Fibroblast of upper back skin (primary cell): ENCODE measurements at regions not wholly inside any gene's neighbourhood (a gene's known extent, or its start where the extent isn't known, plus 50 kb on each side); places are given as distances from the start of the nearest gene placed in this dataset.
"Not testable (repeated sequence)": the region's sequence is repeated elsewhere in the genome, so short reads cannot be mapped to it uniquely, and the experiment has no call there.

Experiments
- DNase-seq: peaks from one replicate; pipeline ENCODE4 v3.0.0-alpha.2; 2013

- no peak for DNase-seq
Measured at GRCh38 chr4:157776930-157777528, 395.8 kb downstream of the GASK1B start.

- DNase-seq: no peak
Measured at GRCh38 chr4:157775971-157776370, 396.9 kb downstream of the GASK1B start.

- DNase-seq: no peak
Measured at GRCh38 chr4:157772907-157773306, 399.9 kb downstream of the GASK1B start.

- no peak for DNase-seq
Measured at GRCh38 chr4:157768419-157768818, 404.4 kb downstream of the GASK1B start.

- no peak for DNase-seq
Measured at GRCh38 chr4:157763490-157763889, 409.3 kb downstream of the GASK1B start.

- DNase-seq: no peak
Measured at GRCh38 chr4:157754410-157754809, 418.4 kb downstream of the GASK1B start.

- no peak for DNase-seq
Measured at GRCh38 chr4:157751631-157752030, 421.2 kb downstream of the GASK1B start.

- no peak for DNase-seq
Measured at GRCh38 chr4:157741642-157742041, 431.2 kb downstream of the GASK1B start.

GRCh38 chr4:157739242-157739641, 433.6 kb downstream of the GASK1B start:
- DNase-seq: no peak

- DNase-seq: no peak
Measured at GRCh38 chr4:157728215-157728614, 444.6 kb downstream of the GASK1B start.

GRCh38 chr4:157727163-157727562, 445.7 kb downstream of the GASK1B start:
- no peak for DNase-seq

- no peak for DNase-seq
Measured at GRCh38 chr4:157722146-157722545, 450.7 kb downstream of the GASK1B start.

- DNase-seq: no peak
Measured at GRCh38 chr4:157713342-157713741, 459.5 kb downstream of the GASK1B start.

- no peak for DNase-seq
Measured at GRCh38 chr4:157706155-157706554, 466.7 kb downstream of the GASK1B start.

GRCh38 chr4:157702831-157703230, 470.0 kb downstream of the GASK1B start:
- no peak for DNase-seq

- no peak for DNase-seq
Measured at GRCh38 chr4:157701695-157701994, 471.2 kb downstream of the GASK1B start.

GRCh38 chr4:157700898-157701694, 471.7 kb downstream of the GASK1B start:
- no peak for DNase-seq

GRCh38 chr4:157689476-157689875, 468.9 kb downstream of the GRIA2 start:
- DNase-seq: no peak

GRCh38 chr4:157687971-157688370, 467.4 kb downstream of the GRIA2 start:
- no peak for DNase-seq

- DNase-seq: not testable (repeated sequence)
Measured at GRCh38 chr4:157679326-157679725, 458.8 kb downstream of the GRIA2 start.

GRCh38 chr4:157678478-157678877, 457.9 kb downstream of the GRIA2 start:
- DNase-seq: no peak

GRCh38 chr4:157674699-157675098, 454.2 kb downstream of the GRIA2 start:
- no peak for DNase-seq

GRCh38 chr4:157667836-157668235, 447.3 kb downstream of the GRIA2 start:
- DNase-seq: no peak

GRCh38 chr4:157664726-157665125, 444.2 kb downstream of the GRIA2 start:
- peak; percentile 44 for DNase-seq
